NB4 (cell line): ENCODE measurements at regions not wholly inside any gene's neighbourhood (a gene's known extent, or its start where the extent isn't known, plus 50 kb on each side); places are given as distances from the start of the nearest gene placed in this dataset.

ENCODE experiments used
- DNase-seq: peaks from one replicate; pipeline ENCODE4 v3.0.0; 2010; ENCODE audit warnings: low read depth
- H3K4me3 ChIP-seq: one replicate; pipeline ENCODE4 v1.5.1; 2011; ENCODE audit warnings: mild to moderate bottlenecking, low read depth, low read length, moderate library complexity
- MYC ChIP-seq: IDR thresholded peaks from 2 replicates; pipeline ENCODE4 v1.6.1; 2011; ENCODE audit warnings: low read depth, low read length
- POLR2A ChIP-seq: IDR thresholded peaks from 2 replicates; pipeline ENCODE4 v1.6.1; 2011; ENCODE audit warnings: mild to moderate bottlenecking; ENCODE audit not compliant: insufficient read length; ENCODE audit errors: extremely low read depth
- TF ChIP-seq, protein P1 (sequence below): IDR thresholded peaks from 2 replicates; pipeline ENCODE4 v1.6.1; 2011; ENCODE audit warnings: low read depth, low read length
- TF ChIP-seq, protein P2 (sequence below): IDR thresholded peaks from one replicate; pipeline ENCODE4 v1.5.1; 2012; ENCODE audit warnings: low read depth, low read length

- no peak overlapping the region for H3K4me3 ChIP-seq
- TF ChIP-seq MYC (no peak), POLR2A (no peak)
- TF ChIP-seq, protein P1, sequence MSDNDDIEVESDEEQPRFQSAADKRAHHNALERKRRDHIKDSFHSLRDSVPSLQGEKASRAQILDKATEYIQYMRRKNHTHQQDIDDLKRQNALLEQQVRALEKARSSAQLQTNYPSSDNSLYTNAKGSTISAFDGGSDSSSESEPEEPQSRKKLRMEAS: no peak
- TF ChIP-seq, protein P2, sequence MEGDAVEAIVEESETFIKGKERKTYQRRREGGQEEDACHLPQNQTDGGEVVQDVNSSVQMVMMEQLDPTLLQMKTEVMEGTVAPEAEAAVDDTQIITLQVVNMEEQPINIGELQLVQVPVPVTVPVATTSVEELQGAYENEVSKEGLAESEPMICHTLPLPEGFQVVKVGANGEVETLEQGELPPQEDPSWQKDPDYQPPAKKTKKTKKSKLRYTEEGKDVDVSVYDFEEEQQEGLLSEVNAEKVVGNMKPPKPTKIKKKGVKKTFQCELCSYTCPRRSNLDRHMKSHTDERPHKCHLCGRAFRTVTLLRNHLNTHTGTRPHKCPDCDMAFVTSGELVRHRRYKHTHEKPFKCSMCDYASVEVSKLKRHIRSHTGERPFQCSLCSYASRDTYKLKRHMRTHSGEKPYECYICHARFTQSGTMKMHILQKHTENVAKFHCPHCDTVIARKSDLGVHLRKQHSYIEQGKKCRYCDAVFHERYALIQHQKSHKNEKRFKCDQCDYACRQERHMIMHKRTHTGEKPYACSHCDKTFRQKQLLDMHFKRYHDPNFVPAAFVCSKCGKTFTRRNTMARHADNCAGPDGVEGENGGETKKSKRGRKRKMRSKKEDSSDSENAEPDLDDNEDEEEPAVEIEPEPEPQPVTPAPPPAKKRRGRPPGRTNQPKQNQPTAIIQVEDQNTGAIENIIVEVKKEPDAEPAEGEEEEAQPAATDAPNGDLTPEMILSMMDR: no peak
- no peak for DNase-seq
Measured at GRCh38 chr6:106899697-106900096, 74.8 kb downstream of the CD24 start.

- TF ChIP-seq, protein P1: no peak
- TF ChIP-seq POLR2A (no peak), MYC (no peak)
- TF ChIP-seq, protein P2: no peak
- no peak for DNase-seq
- no peak overlapping the region for H3K4me3 ChIP-seq
Measured at GRCh38 chr6:106897580-106897979, 76.9 kb downstream of the CD24 start.

- no peak for DNase-seq
- H3K4me3 ChIP-seq: no peak overlapping the region
- TF ChIP-seq POLR2A (no peak), MYC (no peak)
- TF ChIP-seq, protein P2: no peak
- TF ChIP-seq, protein P1: no peak
Measured at GRCh38 chr6:106895703-106896040, 78.9 kb downstream of the CD24 start.

DNA sequence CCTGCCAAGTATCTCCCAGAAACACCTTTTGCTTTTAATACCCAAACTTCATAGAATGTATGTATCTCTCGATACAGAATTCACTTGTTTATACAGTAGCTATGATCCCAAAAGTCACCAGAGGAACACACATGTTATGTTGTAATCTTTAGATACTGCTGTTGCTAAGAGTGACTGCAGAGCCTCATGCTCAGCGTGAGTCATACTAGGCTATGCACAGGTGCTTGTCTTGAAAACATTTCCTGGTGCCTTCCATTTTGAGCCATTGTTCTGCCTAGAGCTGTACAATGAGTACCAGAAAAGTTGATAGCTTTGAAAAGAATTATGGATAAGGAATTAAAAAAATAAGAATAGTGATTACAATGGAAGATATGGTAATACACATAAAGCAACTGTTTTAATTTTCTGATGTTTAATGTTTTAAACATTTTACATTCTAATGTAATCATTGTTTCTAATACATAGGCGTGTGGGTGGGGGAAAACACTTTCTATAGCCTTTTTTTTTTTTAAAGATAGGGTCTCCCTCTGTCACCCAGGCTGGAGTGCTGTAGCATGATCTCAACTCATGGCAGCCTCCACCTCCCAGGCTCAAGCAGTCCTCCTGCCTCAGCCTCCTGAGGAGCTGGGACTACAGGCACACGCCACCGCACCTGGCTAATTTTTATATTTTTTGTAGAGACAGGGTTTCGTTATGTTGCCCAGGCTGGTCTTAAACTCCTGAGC lies 79.4 kb downstream of the CD24 start:
- DNase-seq: peak; percentile 26
- TF ChIP-seq, protein P1: no peak
- TF ChIP-seq MYC: no peak
- no peak for TF ChIP-seq POLR2A
- TF ChIP-seq, protein P2: no peak
- H3K4me3 ChIP-seq: no peak overlapping the region

DNA sequence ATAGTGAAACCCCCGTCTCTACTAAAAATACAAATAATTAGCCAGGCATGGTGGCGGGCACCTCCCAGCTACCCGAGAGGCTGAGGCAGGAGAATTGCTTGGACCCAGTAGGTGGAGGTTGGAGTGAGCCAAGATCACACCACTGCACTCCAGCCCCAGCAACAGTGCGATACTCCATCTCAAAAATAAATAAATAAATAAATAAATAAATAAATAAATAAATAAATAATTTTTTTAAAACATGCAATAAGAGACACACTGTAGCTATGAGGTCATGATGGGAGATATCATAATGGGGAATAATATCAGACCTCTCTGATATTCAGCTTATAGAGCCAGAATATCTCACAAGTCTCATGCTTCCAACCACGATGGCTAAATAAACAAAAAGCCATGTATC lies 82.3 kb downstream of the CD24 start:
- H3K4me3 ChIP-seq: no peak overlapping the region
- TF ChIP-seq POLR2A: no peak
- TF ChIP-seq, protein P2: no peak
- TF ChIP-seq, protein P1: no peak
- TF ChIP-seq MYC: no peak
- DNase-seq: no peak

GRCh38 chr6:106890447-106890846 lies 84.1 kb downstream of the CD24 start:
- no peak for DNase-seq
- H3K4me3 ChIP-seq: no peak overlapping the region
- no peak for TF ChIP-seq POLR2A
- no peak for TF ChIP-seq MYC
- TF ChIP-seq, protein P2: no peak
- TF ChIP-seq, protein P1: no peak
